DMS53 treated with DMSO at 0.1 percent for 48 hours (cell line): ENCODE measurements at regions not wholly inside any gene's neighbourhood (a gene's known extent, or its start where the extent isn't known, plus 50 kb on each side); places are given as distances from the start of the nearest gene placed in this dataset.

Experiments
- DNase-seq: peaks from one replicate; lab custom pipeline; 2025; ENCODE audit not compliant: unreplicated experiment; lab: John Stamatoyannopoulos, UW

- no peak for DNase-seq
These were observed 275.9 kb upstream of the SNX7 start for GRCh38 chr1:98385652-98386051.

DNA sequence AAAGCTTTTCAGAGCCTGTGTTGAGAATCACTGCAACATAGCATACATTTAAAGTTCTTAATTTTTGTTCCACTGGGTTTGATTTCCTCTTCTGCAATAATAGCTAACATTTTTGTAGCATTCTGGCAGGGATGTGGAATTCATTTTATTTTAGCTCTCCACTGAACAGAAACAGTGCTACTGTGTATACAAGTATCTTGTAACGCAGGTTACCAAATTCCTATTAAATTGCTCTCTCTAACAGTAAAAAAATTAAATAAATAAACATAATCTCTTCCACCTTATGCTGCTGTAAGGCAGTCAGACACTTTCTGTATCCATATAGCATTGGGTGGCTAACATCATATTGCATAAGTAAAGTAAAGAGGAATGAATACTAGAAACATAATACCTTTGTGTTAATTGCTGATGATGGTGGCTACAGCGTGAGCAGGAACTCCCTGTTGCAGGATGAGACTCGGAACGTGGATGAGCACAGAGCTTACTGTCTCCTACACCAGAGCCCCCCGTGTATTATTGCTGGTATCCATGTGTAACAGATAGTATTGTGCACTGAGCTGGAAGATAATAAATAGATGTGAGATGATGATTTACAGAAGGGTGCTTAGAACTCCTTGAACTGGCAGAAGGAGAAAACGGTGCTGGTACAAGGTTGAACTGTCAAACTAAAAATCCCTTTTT, 276.9 kb upstream of the SNX7 start:
- DNase-seq, result no peak

DNA sequence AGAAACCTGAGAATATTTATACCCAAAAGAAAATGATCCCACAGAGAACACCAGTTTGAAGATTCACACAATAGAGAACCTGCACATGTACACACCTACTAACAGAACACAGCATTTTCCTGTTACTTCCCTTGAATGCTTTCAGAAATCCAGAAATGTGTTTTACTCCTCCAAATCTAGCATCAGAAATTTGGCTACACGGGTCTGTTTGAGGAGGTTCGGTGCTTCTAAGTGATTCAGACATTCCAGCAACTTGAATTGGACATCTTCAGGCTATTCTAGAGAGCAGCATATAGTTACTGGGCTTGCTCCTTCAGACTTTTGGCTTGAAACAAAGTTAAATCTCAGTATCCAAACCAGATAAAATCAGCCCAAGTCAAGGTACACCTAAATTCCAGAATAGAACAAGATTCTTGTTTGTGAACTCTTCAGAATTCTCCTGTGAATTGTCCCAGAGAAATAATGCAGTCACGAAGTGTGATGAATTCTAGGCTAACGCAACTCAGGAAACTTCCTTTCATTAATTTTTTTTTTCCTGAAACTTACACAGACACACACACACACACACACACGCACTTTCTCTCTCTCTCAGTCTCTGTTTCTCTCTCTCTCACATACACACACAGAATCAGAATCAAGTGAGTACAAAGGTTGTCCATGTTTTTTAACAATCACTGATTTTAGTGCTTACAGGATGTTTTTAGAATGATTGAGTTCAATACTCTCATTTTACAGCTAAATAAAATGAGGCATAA, 278.4 kb upstream of the SNX7 start:
- DNase-seq, result no peak

DNA sequence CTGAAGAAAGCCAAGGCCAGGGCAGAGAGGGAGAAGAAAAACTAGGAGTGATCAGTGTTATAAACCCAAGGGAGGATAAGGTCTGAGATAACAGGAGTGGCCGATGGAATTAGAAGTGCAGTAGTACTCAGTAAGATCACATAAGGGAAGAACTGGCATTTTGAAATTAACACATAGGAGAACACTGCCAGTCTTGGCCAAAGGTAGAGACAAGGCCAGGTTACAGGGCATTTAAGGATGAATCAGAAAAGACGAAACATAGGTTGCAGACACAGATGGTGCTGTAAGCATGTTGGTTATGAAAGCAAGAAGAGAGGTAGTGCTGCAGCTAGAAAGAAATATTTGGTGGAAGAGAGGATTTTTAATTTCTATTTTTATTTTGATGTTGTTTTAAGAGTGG, 278.9 kb upstream of the SNX7 start:
- no peak for DNase-seq

GRCh38 chr1:98374098-98374497, 287.4 kb upstream of the SNX7 start:
- DNase-seq, result no peak

DNA sequence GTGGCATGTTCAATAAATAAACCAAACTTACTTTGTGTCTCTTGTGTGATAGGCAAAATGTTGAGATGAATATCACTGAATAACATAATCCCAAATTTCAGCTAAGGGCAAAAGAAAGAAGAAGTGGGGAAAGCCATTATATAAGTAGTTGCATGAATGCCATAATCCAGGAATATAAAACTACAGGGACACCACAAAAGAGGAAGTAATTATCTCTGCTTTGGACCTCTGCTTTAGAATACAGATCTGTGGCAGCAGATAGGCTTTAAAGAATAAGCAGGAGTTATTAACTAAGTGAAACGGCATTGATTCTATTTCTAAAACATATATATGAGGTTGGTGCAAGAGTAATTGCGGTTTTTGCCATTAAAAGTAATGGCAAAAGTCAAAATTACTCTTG, 288.5 kb upstream of the SNX7 start:
- DNase-seq, result no peak

- DNase-seq, result no peak
These were observed 289.8 kb upstream of the SNX7 start for GRCh38 chr1:98371764-98372163.

GRCh38 chr1:98369463-98369862, 292.1 kb upstream of the SNX7 start:
- no peak for DNase-seq

- no peak for DNase-seq
These were observed 292.5 kb upstream of the SNX7 start for GRCh38 chr1:98368995-98369394.

DNA sequence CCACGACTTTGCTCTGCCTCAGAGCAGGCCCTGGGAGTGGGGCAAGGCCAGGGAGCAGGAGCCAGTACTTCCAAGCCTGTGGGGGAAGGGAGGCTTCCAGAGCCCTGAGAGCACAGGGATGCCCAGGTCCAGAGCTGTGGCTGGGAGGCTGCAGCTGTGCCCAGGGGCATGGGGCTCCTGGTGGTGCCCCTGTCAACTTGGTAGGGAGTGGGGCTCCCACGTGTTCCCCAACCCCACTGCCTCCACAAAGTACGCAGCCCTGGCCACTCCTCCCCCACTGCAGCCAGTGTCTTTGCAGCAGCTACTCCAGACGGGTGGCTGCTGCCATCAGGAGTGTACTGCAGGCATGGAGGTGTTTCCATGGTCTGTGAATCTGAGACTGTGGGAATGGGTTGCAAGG, 294.1 kb upstream of the SNX7 start:
- DNase-seq, result no peak

DNA sequence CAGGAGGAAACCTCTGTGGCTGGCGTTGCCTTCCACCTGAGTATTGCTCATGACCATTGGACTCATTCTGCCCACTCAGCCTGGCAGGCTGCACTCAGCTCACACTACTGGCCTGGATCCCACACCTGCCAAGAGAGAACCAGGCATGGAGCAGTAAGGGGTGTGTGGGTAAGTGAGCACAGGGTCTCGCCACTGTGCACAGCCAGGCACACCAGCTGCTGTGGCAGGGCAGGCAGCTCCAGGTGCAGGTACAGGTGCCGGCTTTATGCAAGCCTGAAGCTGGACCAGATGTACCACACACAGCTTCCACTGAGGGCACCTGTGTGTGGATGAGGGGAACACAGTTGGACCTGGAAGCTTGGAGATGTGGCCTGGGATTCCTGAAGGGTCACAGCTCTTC, 295.2 kb upstream of the SNX7 start:
- no peak for DNase-seq

- DNase-seq, result no peak
These were observed 297.0 kb upstream of the SNX7 start for GRCh38 chr1:98364544-98364943.

DNA sequence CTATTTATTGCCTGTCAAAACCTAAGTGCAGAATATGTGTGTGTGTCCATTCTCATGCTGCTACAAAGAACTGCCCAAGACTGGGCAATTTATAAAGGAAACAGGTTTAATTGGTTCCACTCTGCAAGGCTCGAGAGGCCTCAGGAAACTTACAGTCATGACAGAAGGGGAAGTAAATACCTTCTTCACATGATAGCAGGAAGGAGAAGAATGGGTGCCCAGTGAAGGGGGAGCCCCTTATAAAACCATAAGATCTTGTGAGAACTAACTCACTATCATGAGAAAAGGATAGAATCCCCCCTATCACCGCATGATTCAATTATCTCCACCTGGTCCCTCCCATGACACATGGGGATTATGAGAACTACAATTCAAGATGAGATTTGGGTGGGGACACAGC, 300.7 kb upstream of the SNX7 start:
- no peak for DNase-seq

GRCh38 chr1:98355656-98356383, 305.7 kb upstream of the SNX7 start:
- no peak for DNase-seq

- DNase-seq, result no peak
These were observed 309.1 kb upstream of the SNX7 start for GRCh38 chr1:98352378-98352777.

DNA sequence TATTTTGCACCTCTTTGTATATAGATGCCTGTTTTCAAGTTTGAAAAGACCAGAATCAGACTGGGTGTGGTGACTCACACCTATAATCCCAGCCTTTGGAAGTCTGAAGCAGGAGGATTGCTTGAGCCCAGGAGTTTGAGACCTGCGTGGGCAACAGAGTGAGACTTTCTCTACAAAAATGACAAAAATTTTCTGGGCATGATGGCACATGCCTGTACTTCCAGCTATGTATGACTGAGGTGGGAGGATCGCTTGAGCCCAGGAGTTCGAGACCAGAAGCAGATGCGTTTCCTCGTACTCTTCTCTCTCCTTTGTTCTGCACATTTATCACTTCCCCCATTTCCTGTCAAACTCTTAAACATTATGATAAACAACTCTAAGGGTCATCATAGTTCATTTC, 310.0 kb upstream of the SNX7 start:
- DNase-seq, result no peak

GRCh38 chr1:98345417-98345816, 316.1 kb upstream of the SNX7 start:
- no peak for DNase-seq

DNA sequence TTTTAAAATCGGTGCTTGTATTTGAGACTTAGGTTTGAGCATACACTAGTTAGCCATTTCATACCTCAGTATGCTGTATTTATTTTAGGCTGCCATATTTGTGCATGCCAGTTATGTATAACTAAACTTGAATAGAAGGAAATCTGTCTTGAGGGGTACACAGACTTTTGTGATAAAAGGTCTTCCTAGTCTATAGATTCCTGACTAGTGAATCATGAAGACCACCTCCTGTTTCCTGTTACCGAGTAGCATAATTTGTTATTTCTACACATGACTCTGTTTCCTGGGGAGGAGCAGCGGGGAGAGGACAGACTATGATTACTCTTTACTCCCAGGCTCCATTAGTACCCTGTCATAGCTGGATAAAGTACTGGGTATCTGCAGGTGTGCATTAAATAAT, 316.8 kb upstream of the SNX7 start:
- no peak for DNase-seq

DNA sequence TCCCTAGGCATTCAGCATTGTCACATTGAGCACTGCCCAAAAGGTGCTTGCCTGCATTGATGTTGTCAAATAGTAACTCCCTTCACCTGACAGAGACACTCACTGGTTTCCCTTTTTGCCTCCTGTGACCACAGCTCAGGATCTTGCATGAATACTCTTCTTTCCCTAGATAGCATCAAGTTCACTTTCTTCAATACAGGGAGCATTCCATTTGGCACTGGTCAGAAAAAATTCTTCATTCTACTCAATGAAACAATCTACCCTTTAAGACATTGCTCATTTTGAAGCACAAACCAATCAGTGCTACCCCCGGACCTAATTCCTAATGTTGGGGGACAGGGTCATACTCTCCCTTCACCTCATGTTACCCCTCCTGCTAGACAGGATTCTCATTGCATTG, 319.0 kb upstream of the SNX7 start:
- no peak for DNase-seq

- DNase-seq, result no peak
These were observed 321.0 kb upstream of the SNX7 start for GRCh38 chr1:98340511-98340910.

DNA sequence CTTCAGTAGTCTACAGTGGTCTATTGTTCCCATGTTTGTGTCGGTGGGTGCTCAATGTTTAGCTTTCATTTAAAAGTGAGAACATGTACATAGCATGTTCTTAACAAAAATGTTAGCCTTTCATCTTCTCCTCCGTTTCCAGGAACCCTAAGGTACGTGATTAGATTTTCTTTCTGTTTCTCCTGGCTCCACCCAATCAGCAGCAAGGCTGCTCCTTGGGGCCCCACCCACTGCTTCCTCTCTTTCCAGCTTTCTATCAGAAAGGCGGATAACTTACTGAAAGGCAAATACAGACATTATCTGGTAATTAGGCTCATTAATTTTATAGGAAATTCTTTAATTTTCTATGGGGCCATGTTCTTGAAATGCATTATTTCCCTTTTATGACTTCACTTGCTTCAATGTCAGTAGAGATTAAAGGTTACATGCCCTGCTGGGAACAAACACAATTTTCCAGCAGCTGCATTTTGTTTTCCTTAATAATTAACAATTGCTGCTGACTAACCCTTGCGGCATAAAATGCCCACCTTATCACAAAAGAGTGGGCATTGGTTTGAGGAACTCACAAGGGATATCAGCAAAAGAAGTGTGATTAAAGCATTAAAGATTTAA, 324.9 kb upstream of the SNX7 start:
- DNase-seq, result no peak

DNA sequence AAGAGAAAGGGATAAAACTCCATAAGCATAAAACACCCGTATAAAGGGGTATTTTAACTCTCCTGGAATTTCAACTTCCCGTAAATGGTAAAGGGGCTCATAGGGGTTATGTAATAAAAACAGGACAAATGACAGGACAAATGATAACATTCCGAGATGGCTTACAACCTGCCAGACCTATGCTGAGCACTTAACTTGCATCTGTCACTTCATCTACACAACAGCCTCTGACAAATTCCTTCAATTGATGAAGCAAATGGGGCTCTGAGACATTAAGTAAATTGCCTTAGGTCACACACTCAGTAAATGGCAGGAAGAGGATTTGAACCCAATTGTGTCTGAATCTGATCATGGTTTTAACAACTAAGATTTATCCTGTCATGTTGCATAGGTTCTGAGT, 327.6 kb upstream of the SNX7 start:
- DNase-seq, result no peak
